ENCODE measurements at regions not wholly inside any gene's neighbourhood (a gene's known extent, or its start where the extent isn't known, plus 50 kb on each side); places are given as distances from the start of the nearest gene placed in this dataset.

DNA sequence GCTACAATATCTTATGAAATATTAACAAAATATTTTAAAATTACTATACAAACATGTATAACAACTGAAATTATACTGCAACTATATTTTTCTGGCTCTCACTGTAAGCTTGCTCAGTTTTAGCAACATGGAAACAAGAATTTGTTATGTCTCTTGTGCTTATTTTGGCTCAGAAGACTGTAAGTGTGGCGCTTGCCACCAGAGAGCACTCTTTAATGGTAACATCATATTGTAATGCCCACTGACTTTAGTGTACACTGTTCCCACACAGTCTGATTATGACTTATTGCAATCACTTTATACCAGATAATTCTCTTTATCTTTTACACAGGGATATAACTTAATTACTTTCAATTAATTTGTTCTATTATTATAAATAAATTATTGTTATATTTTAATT is 1500.6 kb upstream of the TMEFF2 start:
- Histone ChIP-seq H3K36me3 (ENCODE audit: control insufficient read depth in 3 of 3, insufficient read depth in 2 of 3, low read depth in 1 of 3, low read length in 3 of 3) (no peaks in the 10 kb centered on the region), H3K27me3 (ENCODE audit: control insufficient read depth in 3 of 3, insufficient read depth in 3 of 3, low read length in 3 of 3) (no peaks in the 10 kb centered on the region), H3K27ac (ENCODE audit: low read depth in 1 of 3, low read length in 2 of 3) (no peak overlapping the region), H3K4me3 (ENCODE audit: low read depth in 1 of 3, low read length in 3 of 3) (no peak overlapping the region), H3K9me3 (ENCODE audit: control insufficient read depth in 2 of 2, insufficient read depth in 1 of 2, low read depth in 1 of 2, low read length in 1 of 2) (no peaks in the 10 kb centered on the region), H3K4me1 (ENCODE audit: control insufficient read depth in 3 of 3, insufficient read depth in 2 of 3, low read depth in 1 of 3, low read length in 2 of 3) (no peaks in the 10 kb centered on the region)
- FAIRE-seq (no peak), DNase-seq (no peak)
- 47 to 54% (median 50%) methylated on average over 1 of the region's 1 CpG for WGBS, 3 donors

DNA sequence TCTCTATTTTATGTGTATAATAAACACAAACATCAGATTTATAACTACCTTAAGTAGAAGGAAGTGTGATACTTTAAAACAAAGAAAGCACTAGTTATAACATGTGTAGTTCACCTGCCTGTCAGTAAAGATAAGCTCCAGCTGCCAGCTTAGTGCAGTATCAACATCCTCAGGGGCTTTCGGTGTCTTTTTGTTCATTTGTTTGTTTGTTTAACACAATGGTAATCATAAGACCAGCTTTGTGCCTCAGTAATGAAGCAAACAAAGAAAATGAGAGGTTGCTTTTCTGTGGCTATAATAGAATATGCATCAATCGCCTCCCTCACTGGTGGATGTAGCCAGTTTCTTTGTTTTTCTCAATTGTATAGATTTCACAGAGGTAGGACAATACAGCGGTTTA is 1499.0 kb upstream of the TMEFF2 start:
- DNase-seq (no peak), FAIRE-seq (no peak)
- Histone ChIP-seq H3K27ac (ENCODE audit: low read depth in 1 of 3, low read length in 2 of 3) (no peak overlapping the region), H3K27me3 (ENCODE audit: control insufficient read depth in 3 of 3, insufficient read depth in 3 of 3, low read length in 3 of 3) (no peaks in the 10 kb centered on the region), H3K4me3 (ENCODE audit: low read depth in 1 of 3, low read length in 3 of 3) (no peak overlapping the region), H3K9me3 (ENCODE audit: control insufficient read depth in 2 of 2, insufficient read depth in 1 of 2, low read depth in 1 of 2, low read length in 1 of 2) (no peaks in the 10 kb centered on the region), H3K4me1 (ENCODE audit: control insufficient read depth in 3 of 3, insufficient read depth in 2 of 3, low read depth in 1 of 3, low read length in 2 of 3) (no peaks in the 10 kb centered on the region), H3K36me3 (ENCODE audit: control insufficient read depth in 3 of 3, insufficient read depth in 2 of 3, low read depth in 1 of 3, low read length in 3 of 3) (no peaks in the 10 kb centered on the region)
- 41 to 62% (median 44%) methylated on average over 3 of the region's 3 CpGs for WGBS, 3 donors

DNA sequence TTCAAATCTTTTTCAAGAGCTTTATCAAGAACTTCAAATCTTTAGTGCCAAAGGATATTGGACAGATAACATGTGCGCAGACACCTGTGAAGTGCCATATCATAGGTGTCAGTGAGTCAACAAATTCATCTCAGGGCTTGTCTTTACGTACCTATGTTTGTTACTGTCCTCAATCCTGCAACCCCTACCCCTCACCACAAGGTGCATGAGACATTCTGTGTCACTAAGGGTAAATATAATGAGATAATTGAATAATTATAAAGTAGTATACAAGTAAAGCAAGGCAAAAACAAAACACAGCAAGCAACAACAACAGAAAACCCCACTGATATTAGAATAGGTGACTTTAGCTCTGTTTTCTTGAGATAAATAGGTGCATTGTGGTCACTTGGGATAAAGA is 1495.8 kb upstream of the TMEFF2 start:
- Histone ChIP-seq H3K36me3 (ENCODE audit: control insufficient read depth in 3 of 3, insufficient read depth in 2 of 3, low read depth in 1 of 3, low read length in 3 of 3) (no peaks in the 10 kb centered on the region), H3K27ac (ENCODE audit: low read depth in 1 of 3, low read length in 2 of 3) (no peak overlapping the region), H3K4me1 (ENCODE audit: control insufficient read depth in 3 of 3, insufficient read depth in 2 of 3, low read depth in 1 of 3, low read length in 2 of 3) (no peaks in the 10 kb centered on the region), H3K27me3 (ENCODE audit: control insufficient read depth in 3 of 3, insufficient read depth in 3 of 3, low read length in 3 of 3) (no peaks in the 10 kb centered on the region), H3K9me3 (ENCODE audit: control insufficient read depth in 2 of 2, insufficient read depth in 1 of 2, low read depth in 1 of 2, low read length in 1 of 2) (no peaks in the 10 kb centered on the region), H3K4me3 (ENCODE audit: low read depth in 1 of 3, low read length in 3 of 3) (no peak overlapping the region)
- DNase-seq (no peak), FAIRE-seq (no peak)
- WGBS, 3 donors, result 60 to 75% (median 66%) methylated on average over 2 of the region's 2 CpGs

DNA sequence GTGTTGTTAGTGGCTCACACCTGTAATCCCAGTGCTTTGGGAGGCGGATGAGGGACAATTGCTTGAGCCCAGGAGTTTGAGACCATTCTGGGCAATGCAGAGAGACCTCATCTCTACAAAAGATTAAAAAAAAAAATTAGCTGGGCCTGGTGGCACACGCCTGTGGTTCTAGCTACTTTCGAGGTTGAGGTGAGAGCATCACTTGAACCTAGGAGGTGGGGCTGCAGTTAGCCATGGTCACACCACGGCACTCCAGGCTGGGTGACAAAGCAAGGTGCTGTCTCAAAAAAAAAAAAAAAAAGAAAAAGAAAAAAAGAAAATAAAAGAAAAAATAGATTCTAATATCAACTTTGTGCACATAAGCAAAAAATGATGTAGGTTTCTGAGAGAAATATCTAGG is 1492.5 kb upstream of the TMEFF2 start:
- Histone ChIP-seq H3K36me3 (ENCODE audit: control insufficient read depth in 3 of 3, insufficient read depth in 2 of 3, low read depth in 1 of 3, low read length in 3 of 3) (no peaks in the 10 kb centered on the region), H3K4me1 (ENCODE audit: control insufficient read depth in 3 of 3, insufficient read depth in 2 of 3, low read depth in 1 of 3, low read length in 2 of 3) (no peaks in the 10 kb centered on the region), H3K27ac (ENCODE audit: low read depth in 1 of 3, low read length in 2 of 3) (no peak overlapping the region), H3K4me3 (ENCODE audit: low read depth in 1 of 3, low read length in 3 of 3) (no peak overlapping the region), H3K27me3 (ENCODE audit: control insufficient read depth in 3 of 3, insufficient read depth in 3 of 3, low read length in 3 of 3) (no peaks in the 10 kb centered on the region), H3K9me3 (ENCODE audit: control insufficient read depth in 2 of 2, insufficient read depth in 1 of 2, low read depth in 1 of 2, low read length in 1 of 2) (no peaks in the 10 kb centered on the region)
- 79 to 89% (median 82%) methylated on average over 4 of the region's 4 CpGs for WGBS, 3 donors
- FAIRE-seq (peak; percentile 89), DNase-seq (no peak)

DNA sequence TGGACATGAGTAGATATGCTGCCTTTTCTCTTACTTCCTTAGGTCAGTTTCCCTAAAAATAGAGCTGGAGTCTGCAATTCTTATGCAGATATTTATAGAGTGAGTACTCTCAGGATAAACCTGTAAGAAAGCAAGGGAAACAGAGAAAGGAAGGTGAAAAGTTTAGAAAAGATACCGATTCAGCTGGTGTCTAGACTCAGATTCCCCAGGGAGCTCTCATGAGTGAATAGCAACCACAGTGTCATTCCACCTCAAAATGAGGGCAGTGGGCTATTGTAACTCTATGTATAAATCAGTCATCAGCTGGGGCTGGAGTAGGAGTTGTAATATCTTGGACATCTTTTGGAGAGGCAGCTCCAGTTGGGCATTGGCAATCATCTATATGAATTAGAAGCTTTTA is 1485.1 kb upstream of the TMEFF2 start:
- no peaks in the 10 kb centered on the region for H3K27me3 ChIP-seq (ENCODE audit: control insufficient read depth in 3 of 3, insufficient read depth in 3 of 3, low read length in 3 of 3)
- FAIRE-seq (no peak), DNase-seq (no peak)
- no peak overlapping the region for H3K27ac ChIP-seq (ENCODE audit: low read depth in 1 of 3, low read length in 2 of 3)
- no peak overlapping the region for H3K4me3 ChIP-seq (ENCODE audit: low read depth in 1 of 3, low read length in 3 of 3)
- no peaks in the 10 kb centered on the region for H3K4me1 ChIP-seq (ENCODE audit: control insufficient read depth in 3 of 3, insufficient read depth in 2 of 3, low read depth in 1 of 3, low read length in 2 of 3)
- 71 to 76% (median 72%) methylated on average over 1 of the region's 1 CpG for WGBS, 3 donors
- no peaks in the 10 kb centered on the region for H3K36me3 ChIP-seq (ENCODE audit: control insufficient read depth in 3 of 3, insufficient read depth in 2 of 3, low read depth in 1 of 3, low read length in 3 of 3)
- H3K9me3 ChIP-seq (ENCODE audit: control insufficient read depth in 2 of 2, insufficient read depth in 1 of 2, low read depth in 1 of 2, low read length in 1 of 2), result no peaks in the 10 kb centered on the region

DNA sequence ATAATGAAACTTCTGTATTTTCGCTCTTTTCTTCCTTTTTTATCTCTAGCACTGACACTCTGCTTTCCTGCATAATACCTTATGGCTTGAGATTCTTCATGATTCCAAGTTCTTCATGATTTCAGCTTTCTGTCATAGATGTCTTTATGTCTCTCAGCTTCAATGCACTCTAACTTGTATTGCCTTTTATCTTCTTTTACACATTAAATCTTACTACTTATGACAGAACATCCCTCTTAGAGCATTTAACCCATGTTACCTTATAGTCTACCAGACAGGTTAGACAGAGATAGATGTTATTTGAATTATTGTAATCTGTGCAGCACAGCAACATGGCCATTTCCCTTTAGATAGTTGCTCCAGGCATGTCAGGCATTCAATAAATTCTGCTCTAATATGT is 1475.7 kb upstream of the TMEFF2 start:
- no peaks in the 10 kb centered on the region for H3K4me1 ChIP-seq (ENCODE audit: control insufficient read depth in 3 of 3, insufficient read depth in 2 of 3, low read depth in 1 of 3, low read length in 2 of 3)
- H3K36me3 ChIP-seq (ENCODE audit: control insufficient read depth in 3 of 3, insufficient read depth in 2 of 3, low read depth in 1 of 3, low read length in 3 of 3), result no peaks in the 10 kb centered on the region
- no peaks in the 10 kb centered on the region for H3K27me3 ChIP-seq (ENCODE audit: control insufficient read depth in 3 of 3, insufficient read depth in 3 of 3, low read length in 3 of 3)
- WGBS, 3 donors, result 88 to 90% (median 89%) methylated on average over 1 of the region's 1 CpG
- no peaks in the 10 kb centered on the region for H3K9me3 ChIP-seq (ENCODE audit: control insufficient read depth in 2 of 2, insufficient read depth in 1 of 2, low read depth in 1 of 2, low read length in 1 of 2)
- H3K27ac ChIP-seq (ENCODE audit: low read depth in 1 of 3, low read length in 2 of 3), result no peak overlapping the region
- no peak for DNase-seq
- FAIRE-seq, result no peak
- no peak overlapping the region for H3K4me3 ChIP-seq (ENCODE audit: low read depth in 1 of 3, low read length in 3 of 3)

DNA sequence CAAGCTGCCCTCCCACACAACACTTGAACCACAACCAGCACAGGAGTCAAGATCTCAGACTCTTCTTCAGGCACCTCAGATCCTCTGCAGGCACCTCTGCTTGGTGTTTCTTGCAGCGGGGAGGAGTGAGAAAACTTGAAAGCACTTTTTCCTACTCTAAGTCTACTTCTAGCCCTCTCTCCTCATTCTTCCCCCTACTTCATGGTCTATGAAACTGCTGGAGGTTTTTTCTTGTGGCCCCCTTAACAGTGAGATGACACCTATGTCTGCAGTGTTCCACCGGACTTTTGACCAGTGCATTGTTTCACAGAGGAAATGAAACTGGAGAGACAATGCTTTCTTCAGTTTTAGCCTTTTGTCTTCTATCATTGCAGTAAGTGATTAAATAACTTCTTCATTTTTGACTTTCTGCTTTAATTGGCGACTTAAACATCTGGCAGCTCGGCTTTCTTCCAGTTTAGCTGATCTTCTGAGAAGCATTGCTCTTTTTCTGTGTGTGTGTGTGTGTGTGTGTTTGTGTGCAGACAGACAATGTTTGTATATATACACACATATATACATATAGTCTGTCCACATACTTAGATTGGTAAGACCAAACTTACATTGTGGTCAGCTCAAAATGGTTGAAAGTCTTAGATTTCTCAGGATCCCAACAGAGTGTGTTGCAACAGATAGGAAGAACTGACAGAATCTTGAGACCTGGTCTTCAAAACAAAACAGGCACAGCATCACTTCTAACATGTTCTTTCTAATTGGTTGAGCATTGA is 1474.0 kb upstream of the TMEFF2 start:
- H3K9me3 ChIP-seq (ENCODE audit: control insufficient read depth in 2 of 2, insufficient read depth in 1 of 2, low read depth in 1 of 2, low read length in 1 of 2), result no peaks in the 10 kb centered on the region
- H3K4me3 ChIP-seq (ENCODE audit: low read depth in 1 of 3, low read length in 3 of 3), result no peak overlapping the region
- no peaks in the 10 kb centered on the region for H3K4me1 ChIP-seq (ENCODE audit: control insufficient read depth in 3 of 3, insufficient read depth in 2 of 3, low read depth in 1 of 3, low read length in 2 of 3)
- no peak overlapping the region for H3K27ac ChIP-seq (ENCODE audit: low read depth in 1 of 3, low read length in 2 of 3)
- FAIRE-seq (no peak), DNase-seq (no peak)
- no peaks in the 10 kb centered on the region for H3K27me3 ChIP-seq (ENCODE audit: control insufficient read depth in 3 of 3, insufficient read depth in 3 of 3, low read length in 3 of 3)
- no peaks in the 10 kb centered on the region for H3K36me3 ChIP-seq (ENCODE audit: control insufficient read depth in 3 of 3, insufficient read depth in 2 of 3, low read depth in 1 of 3, low read length in 3 of 3)
- 74 to 82% (median 76%) methylated on average over 4 of the region's 4 CpGs for WGBS, 3 donors

DNA sequence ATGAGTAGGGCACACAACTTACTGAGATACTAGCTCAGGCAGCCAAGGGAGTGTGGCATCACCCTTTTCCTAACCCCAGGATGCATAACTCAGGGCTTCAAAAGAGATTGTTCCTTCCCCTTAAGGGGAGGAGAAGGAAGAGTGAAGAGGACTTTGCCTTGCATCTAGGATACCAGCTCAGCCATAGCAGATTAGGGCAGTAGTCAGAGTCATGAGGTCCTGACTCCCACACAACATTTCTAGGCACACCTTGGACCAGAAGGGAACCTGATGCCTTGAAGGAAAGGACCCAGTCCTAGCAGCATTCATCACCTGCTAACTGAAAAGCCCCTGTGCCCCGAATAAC is 1433.2 kb upstream of the TMEFF2 start:
- Histone ChIP-seq H3K4me3 (ENCODE audit: low read depth in 1 of 3, low read length in 3 of 3) (no peak overlapping the region), H3K9me3 (ENCODE audit: control insufficient read depth in 2 of 2, insufficient read depth in 1 of 2, low read depth in 1 of 2, low read length in 1 of 2) (no peaks in the 10 kb centered on the region), H3K36me3 (ENCODE audit: control insufficient read depth in 3 of 3, insufficient read depth in 2 of 3, low read depth in 1 of 3, low read length in 3 of 3) (no peaks in the 10 kb centered on the region), H3K27ac (ENCODE audit: low read depth in 1 of 3, low read length in 2 of 3) (no peak overlapping the region), H3K27me3 (ENCODE audit: control insufficient read depth in 3 of 3, insufficient read depth in 3 of 3, low read length in 3 of 3) (no peaks in the 10 kb centered on the region), H3K4me1 (ENCODE audit: control insufficient read depth in 3 of 3, insufficient read depth in 2 of 3, low read depth in 1 of 3, low read length in 2 of 3) (peaks cover 0 to 13% (median 0%) of the 10 kb centered on the region in 3 donors)
- no peak for FAIRE-seq
- peak; percentile 1 to 39 for DNase-seq
- WGBS, 3 donors, result 69 to 95% (median 85%) methylated on average over 1 of the region's 1 CpG

Data from small intestine (tissue), 7 donors.